ENCODE measurements at regions not wholly inside any gene's neighbourhood (a gene's known extent, or its start where the extent isn't known, plus 50 kb on each side); places are given as distances from the start of the nearest gene placed in this dataset.

GRCh38 chr2:187847245-187848208 lies 293.3 kb upstream of the TFPI start:
- TF ChIP-seq CTCF (IDR thresholded peaks at IDR 0.05) (no peak), POLR2A (IDR thresholded peaks at IDR 0.05) (no peak)

Data from testis (tissue), 2 donors.